ENCODE measurements at regions not wholly inside any gene's neighbourhood (a gene's known extent, or its start where the extent isn't known, plus 50 kb on each side); places are given as distances from the start of the nearest gene placed in this dataset.
A peak's percentile ranks its signal among the peaks of the same experiment; 100 is the strongest.

DNA sequence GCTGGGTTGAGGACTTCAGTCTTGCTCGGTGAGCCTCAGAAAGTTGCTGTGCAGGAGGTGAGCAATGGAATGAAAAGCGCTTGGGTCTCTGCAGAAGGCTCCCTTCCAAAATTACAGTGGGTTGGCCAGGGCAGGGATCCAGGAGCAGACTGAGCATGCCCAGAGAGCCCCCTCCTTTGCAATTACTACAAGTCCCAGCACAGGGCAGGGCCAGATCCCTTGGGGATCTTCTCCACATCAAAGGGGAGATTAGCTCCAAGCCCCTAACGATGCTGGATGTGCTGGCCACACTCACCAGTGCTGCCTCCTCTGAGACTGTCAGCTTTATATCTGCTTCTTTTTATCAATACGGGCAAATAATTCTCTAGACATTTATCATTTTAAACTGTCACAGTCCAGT, 337.5 kb downstream of the RPS24 start:
- FAIRE-seq: no peak
- DNase-seq (ENCODE audit: insufficient read length, low spot score): peak; percentile 42
- TF ChIP-seq, protein P1, sequence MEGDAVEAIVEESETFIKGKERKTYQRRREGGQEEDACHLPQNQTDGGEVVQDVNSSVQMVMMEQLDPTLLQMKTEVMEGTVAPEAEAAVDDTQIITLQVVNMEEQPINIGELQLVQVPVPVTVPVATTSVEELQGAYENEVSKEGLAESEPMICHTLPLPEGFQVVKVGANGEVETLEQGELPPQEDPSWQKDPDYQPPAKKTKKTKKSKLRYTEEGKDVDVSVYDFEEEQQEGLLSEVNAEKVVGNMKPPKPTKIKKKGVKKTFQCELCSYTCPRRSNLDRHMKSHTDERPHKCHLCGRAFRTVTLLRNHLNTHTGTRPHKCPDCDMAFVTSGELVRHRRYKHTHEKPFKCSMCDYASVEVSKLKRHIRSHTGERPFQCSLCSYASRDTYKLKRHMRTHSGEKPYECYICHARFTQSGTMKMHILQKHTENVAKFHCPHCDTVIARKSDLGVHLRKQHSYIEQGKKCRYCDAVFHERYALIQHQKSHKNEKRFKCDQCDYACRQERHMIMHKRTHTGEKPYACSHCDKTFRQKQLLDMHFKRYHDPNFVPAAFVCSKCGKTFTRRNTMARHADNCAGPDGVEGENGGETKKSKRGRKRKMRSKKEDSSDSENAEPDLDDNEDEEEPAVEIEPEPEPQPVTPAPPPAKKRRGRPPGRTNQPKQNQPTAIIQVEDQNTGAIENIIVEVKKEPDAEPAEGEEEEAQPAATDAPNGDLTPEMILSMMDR (IDR thresholded peaks at IDR 0.05; ENCODE audit: insufficient read depth, missing control alignments): no peak

DNA sequence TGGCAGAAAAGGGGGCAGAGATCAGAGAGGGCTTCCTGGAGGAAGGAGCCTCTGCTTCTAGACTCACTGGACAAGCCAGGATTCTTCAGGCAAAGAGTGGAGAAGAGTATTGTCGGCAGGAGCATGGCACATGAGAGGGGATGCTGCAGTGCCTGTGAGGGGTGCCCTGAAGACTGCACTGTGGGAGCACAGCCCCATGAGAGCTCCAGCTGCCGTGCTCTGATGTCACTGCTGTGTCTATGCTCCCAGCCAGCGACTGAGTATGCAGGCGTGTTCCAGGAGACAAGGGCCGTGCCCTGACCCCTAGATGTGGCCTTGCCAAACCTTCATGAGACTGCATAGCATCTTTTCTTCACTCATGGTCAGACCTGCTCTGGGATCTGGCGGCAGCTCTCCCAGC, 339.1 kb downstream of the RPS24 start:
- no peak for FAIRE-seq
- TF ChIP-seq, protein P1 (IDR thresholded peaks at IDR 0.05; ENCODE audit: insufficient read depth, missing control alignments): no peak
- DNase-seq (ENCODE audit: insufficient read length, low spot score): no peak

DNA sequence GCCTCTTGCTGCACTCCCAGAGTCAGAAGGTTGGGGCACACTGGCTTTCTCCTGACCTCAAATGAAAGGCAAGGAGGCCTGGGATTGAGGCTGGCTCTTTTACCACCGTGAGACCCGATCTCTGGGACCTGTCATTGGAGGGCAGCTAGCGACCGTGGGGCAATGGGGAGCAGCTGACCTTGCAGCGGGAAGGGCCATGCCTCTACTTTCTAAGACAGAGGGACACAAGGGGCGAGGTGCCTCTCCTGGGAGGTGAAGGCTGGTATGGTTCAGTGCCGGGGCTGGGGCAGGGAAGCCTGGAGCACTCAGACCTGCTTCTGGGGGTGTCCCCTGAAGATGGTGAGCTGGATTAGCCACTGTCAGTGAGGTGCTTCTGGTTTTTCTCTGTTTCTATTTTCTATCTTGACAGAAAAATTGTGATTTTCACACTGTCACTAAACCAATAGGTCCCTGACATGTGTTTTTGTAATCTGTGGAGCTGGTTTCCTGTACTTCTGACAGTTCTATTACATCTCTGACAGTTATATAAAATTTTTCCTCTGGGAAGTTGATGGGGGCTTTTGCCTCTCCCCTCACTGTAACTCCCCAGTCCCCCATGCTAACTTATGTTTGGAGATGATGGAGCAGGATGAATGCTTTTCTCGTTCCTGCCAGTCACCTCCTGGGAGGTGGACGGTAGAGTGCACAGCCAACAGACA, 340.8 kb downstream of the RPS24 start:
- DNase-seq (ENCODE audit: insufficient read length, low spot score) (no peak), FAIRE-seq (no peak)
- TF ChIP-seq, protein P1 (IDR thresholded peaks at IDR 0.05; ENCODE audit: insufficient read depth, missing control alignments): no peak

DNA sequence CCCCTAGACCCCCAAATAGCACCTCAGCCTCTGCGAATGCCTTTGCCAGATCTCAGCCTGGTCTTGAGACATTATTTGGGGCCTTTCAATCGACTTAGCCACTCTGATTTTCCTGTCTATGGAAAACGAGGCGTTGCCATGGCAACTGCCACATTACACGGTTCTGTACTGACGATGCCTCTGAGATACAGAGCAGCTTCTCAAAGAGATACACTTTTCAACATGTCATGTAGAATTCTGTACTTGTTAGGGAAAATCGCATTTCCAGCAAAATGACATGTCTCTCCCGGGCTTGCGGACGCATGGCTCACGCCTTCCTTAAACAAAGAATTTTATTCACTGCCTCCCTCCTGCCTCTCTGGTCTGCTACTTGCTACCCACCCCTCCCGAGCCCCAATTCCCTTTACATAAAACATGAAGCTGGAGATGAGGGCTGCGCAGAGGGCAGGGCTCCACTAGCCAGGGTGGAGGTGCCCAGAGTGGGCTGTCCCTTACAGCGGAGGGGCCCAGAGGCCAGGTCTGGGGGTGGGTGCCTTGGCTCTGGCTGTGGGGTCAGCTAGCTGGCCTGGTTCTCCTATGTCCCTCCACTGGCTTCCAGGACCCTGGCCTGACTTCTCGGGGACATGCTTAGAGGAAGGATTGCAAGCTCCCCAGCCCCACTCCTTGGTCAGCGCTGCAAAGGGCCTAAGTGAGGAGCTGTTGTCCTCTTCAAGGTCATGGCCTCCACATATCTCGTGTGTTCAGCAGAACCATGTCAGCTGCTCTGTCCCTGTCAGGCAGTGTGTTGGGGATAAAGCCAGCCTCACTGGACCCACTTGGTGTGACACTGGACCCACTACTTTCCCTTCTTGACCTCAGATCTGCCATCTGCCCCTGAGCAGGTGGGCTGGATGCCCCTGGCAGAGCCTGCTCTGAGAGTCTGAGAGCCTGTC, 342.5 kb downstream of the RPS24 start:
- DNase-seq (ENCODE audit: insufficient read length, low spot score) (no peak), FAIRE-seq (no peak)
- TF ChIP-seq, protein P1 (IDR thresholded peaks at IDR 0.05; ENCODE audit: insufficient read depth, missing control alignments): no peak

DNA sequence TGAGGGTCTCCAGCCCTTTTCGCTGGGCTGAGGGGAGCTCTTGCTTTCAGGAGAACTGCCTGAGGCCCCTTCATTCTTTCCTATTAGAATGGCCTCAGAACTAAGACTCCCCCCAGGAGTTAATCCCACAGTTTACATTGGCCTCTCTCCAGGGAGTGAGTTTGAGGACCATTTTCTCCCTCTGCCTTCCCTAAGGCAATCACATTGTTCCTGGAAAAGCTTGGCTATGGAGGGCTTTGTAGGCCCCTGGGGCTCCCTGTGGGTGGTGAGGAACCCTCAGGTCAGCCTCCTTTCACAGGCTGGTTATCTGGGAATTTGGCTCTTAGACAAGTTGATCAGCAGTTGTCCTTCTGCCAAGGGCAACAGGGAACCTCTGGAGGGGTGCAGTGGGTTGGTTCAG, 343.7 kb downstream of the RPS24 start:
- DNase-seq (ENCODE audit: insufficient read length, low spot score) (no peak), FAIRE-seq (no peak)
- TF ChIP-seq, protein P1 (IDR thresholded peaks at IDR 0.05; ENCODE audit: insufficient read depth, missing control alignments): no peak

DNA sequence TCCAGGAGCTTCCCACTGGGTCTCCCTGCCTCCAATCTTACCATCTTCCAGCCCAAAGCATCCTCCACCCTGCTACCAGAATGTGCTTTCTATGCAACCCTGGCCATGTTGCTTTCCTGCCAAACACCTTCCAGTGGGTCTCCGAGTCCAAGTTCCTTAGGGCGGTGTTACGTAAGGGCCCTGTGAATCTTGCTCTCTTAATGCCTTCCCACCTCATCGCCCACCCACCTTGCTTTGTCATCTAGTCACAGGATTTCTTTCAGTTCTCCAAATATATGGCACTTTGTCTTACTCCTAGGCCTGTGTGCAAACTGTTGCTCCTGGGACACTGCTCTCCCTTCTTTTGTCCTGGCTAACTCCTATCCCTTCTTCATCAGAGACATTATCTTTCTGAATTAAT, 344.5 kb downstream of the RPS24 start:
- TF ChIP-seq, protein P1 (IDR thresholded peaks at IDR 0.05; ENCODE audit: insufficient read depth, missing control alignments): no peak
- no peak for DNase-seq (ENCODE audit: insufficient read length, low spot score)
- no peak for FAIRE-seq

DNA sequence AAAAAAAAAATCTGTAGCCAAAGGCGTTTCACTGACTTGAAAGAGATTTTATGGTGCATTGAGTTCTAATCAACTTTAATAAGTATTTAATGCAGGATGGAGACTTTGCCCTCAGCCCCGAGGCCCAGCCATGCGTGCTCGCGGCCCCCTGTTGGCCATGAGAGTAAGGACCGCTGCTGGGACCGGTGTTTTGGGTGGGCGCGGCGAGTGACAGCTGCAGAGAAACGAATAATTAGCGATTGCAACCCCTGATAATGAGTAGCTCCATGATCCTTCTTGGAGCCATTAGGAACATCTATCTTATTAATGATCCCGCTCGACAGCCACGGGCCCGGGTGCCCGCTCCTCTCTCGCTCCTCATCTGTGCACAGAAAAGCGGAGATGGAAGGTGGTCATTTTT, 347.4 kb downstream of the RPS24 start:
- TF ChIP-seq, protein P1 (IDR thresholded peaks at IDR 0.05; ENCODE audit: insufficient read depth, missing control alignments): peak; percentile 7
- FAIRE-seq (no peak), DNase-seq (ENCODE audit: insufficient read length, low spot score) (no peak)

Measured in D721Med (cell line).